HG03460 (cell line): ENCODE measurements at regions not wholly inside any gene's neighbourhood (a gene's known extent, or its start where the extent isn't known, plus 50 kb on each side); places are given as distances from the start of the nearest gene placed in this dataset.
"Not testable (repeated sequence)": the region's sequence is repeated elsewhere in the genome, so short reads cannot be mapped to it uniquely, and the experiment has no call there.

Experiments used
- ATAC-seq: cut with Tn5 transposase; IDR thresholded peaks from one replicate; pipeline ENCODE4 v1.9.1; 2021; ENCODE audit not compliant: unreplicated experiment

GRCh38 chr1:189563784-189564183 lies 913.9 kb downstream of the BRINP3 start:
- ATAC-seq, result no peak

GRCh38 chr1:189567890-189568289 lies 909.8 kb downstream of the BRINP3 start:
- no peak for ATAC-seq

- ATAC-seq, result no peak
These were observed 881.5 kb downstream of the BRINP3 start for GRCh38 chr1:189596197-189596596.

DNA sequence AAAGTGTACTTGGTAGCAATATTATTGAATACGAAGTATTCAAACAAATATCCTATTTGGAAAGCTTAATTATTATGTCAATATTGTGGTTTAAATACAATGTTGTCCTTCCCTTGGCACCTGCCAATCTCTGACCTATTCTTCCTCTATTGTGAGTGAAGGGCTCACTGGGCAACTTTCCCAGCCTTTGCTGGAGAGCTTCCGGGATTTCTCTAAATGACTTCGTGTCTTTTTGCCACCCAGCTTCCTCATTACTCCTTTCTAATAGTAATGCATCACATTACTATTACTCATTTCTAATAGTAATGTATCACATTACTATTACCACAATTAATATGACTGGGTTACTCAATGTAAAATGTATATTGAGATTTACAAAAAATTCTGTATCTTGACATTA lies 880.6 kb downstream of the BRINP3 start:
- ATAC-seq, result no peak

DNA sequence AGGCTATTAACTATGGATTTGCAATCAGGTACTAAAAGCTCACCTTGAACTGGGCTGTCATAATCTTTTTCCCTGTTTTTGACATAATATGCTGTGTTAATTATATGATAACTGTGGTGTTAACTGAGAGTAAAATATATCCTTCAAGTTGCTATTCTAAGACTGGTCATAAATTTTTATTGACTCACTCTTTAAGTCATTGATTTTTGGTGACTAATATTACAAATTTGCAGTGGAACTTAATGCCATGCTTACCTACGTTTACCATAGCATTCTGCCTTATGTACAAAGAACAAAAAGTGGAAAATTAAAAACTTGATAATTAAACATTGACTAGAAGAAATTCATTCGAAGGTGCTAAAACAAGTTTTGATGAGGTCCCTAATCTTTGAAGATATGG lies 872.4 kb downstream of the BRINP3 start:
- ATAC-seq, result no peak

GRCh38 chr1:189606047-189606446 lies 871.6 kb downstream of the BRINP3 start:
- no peak for ATAC-seq

GRCh38 chr1:189606795-189607476 lies 870.7 kb downstream of the BRINP3 start:
- no peak for ATAC-seq

DNA sequence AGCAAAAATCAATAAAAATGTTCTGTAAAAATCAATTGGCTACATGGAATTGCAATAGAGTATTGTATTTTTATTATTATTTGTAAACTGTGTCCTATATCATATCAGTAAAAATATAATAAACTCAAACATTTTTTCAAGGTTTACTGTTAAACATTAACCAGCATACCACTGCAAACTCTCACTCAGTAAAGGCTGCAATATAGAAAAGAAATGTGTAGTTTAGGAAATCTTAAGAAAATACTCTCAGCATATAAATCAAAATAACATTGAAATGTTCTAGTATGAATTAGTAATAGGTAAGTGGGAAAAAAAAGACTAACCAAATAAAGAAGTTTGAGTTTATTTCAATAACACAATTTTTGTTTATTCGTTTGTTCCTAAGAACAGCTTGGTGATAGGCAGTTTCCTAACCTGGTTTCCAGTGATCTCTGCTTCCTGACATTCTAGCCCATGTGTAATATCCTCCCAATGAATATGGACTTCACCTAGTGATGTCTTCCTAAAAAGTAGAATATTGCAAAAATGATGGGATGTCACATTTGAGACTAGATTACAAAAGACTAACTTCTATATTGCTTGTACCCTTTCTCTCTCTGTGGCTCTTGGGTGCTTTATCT lies 870.1 kb downstream of the BRINP3 start:
- no peak for ATAC-seq

GRCh38 chr1:189609167-189609566 lies 868.5 kb downstream of the BRINP3 start:
- ATAC-seq, result no peak

GRCh38 chr1:189616893-189617292 lies 860.8 kb downstream of the BRINP3 start:
- ATAC-seq, result no peak

DNA sequence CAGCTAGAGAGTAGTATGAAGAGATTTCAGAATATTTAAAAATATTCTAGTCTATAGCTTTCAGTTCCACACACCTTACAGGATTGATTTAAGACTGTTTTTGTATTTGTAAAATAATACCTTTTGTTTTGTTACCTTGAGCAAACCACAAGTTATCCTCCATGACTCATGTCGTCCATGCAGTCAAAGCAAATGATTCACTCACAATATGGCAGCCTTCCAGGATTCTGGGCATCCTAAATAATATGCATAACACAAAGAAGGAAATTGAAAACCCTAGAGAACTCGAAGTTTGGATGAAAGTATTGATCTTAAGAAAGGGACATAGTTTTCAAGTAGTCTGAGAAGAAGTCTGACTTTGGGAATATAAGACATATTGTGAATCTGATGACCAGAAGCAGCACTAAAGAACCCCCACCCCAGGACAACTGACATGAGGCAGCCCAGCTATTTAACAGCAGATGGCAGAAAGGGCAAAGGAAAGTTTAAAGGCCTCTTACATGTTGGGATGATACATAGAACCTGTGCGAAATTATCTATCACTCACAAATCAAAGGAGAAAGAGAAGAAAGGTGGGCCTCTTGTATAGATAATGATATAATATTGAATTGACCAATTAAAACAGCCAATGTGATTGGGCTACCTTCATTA lies 857.9 kb downstream of the BRINP3 start:
- ATAC-seq, result no peak

- ATAC-seq, result no peak
These were observed 857.2 kb downstream of the BRINP3 start for GRCh38 chr1:189620471-189620870.

GRCh38 chr1:189623336-189623735 lies 854.3 kb downstream of the BRINP3 start:
- ATAC-seq, result no peak

GRCh38 chr1:189627427-189627826 lies 850.2 kb downstream of the BRINP3 start:
- ATAC-seq, result no peak

GRCh38 chr1:189628857-189629256 lies 848.8 kb downstream of the BRINP3 start:
- ATAC-seq, result no peak

DNA sequence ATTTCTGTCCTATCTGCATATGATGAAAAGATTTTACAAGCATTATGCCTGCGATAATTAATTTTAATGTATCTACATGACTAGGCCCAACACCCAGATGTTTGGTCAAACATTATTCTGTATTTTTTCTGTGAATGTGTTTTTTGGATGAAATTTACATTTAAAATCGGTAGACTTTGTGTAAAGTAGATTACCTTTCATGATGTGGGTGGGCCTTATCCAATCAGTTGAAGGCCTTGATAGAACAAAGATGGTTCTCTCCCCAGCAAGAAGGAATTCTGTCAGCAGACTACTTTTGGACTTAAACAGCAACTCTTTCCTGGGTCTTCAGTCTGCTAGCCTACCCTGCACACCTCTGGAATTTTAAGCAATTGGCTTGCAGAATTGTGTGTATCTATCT lies 844.0 kb downstream of the BRINP3 start:
- ATAC-seq, result no peak

GRCh38 chr1:189637041-189637440 lies 840.6 kb downstream of the BRINP3 start:
- ATAC-seq, result no peak

GRCh38 chr1:189644156-189644555 lies 833.5 kb downstream of the BRINP3 start:
- not testable (repeated sequence) for ATAC-seq

DNA sequence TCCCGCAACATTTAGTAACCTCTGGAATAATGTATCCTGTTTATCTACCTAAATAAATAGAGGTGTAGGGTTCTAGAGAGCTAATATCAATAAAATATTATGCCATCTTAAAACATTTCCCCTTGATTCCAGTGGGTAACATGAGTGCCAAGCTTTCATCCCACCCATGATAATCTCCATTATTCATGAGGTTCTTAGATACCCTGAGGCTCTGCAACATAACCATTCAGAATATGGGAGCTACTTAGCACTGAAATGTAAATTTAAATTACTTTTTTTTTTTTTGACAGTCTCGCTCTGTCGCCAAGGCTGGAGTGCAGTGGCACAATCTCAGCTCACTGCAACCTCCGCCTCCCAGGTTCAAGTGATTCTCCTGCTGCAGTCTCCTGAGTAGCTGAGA lies 832.7 kb downstream of the BRINP3 start:
- no peak for ATAC-seq

GRCh38 chr1:189646066-189646465 lies 831.6 kb downstream of the BRINP3 start:
- no peak for ATAC-seq

GRCh38 chr1:189654906-189655305 lies 822.8 kb downstream of the BRINP3 start:
- ATAC-seq, result no peak
